Effector CD4-positive, alpha-beta T cell (primary cell): ENCODE measurements at regions not wholly inside any gene's neighbourhood (a gene's known extent, or its start where the extent isn't known, plus 50 kb on each side); places are given as distances from the start of the nearest gene placed in this dataset.
"Not testable (repeated sequence)": the region's sequence is repeated elsewhere in the genome, so short reads cannot be mapped to it uniquely, and the experiment has no call there.

Source experiments
- DNase-seq: peaks from one replicate; pipeline ENCODE4 v3.0.0-alpha.2; 2020

DNA sequence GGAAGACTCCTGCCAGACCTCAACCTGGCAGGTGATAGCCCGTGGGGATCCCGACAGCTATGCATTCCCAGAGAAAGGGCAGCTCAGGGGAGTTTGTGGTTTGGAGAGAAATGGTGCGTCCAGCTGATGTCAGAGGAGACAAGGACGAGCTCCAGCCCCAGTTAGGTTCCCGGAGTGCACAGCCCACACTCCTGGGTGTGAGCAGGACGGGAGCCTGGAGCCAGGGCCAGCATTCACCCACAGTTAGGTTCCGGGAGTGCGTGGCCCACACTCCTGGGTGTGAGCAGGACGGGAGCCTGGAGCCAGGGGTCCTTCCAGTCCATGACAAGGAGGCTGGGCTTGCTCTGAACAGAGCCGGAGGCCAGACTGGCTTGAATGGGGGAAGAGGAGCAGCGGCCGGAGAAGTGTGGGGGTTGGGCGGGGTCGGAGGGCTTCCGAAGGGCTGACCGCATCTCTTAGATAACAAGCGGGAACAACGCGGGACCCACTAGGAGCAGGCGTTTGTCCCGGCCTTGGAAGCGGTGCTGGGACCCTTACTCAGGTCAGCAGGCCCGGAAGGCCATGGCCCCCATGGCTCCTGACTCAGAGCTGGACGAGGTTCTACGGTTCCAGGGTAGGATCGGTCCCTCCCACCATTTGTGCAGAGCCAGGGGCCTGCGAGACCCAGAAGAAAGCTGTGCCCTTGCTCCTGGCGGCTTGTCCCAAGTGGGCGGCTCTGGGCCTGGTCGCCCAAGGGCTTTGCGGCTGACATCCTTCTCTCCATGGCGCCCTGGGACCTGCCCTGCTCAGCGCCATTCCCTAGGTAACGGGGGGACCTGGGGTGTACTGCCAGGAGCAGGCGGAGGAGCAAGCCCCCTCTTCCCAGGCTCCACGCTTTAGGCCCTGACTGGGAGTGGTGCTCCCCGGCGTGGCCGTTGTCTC, 185.6 kb downstream of the RTP5 start:
- no peak for DNase-seq

DNA sequence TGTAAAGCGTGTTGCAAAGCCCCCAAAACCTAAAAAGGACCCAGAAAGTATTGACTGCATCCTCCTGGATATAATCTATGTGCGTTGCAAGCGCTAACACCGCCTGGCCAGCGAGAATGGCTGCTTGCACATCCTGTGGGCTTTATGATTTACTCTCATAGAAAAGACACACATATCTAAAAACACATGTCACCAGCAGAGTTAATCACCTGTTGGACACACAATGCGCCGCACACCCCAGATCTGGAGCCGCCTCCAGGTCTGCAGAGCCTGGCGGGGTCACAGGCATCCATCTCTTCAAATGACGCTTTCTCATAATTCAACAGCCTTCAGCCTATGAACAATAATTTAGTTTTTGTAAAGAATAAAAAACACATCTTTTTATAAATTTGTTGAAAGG, 186.5 kb downstream of the RTP5 start:
- no peak for DNase-seq

GRCh38 chr2:242056785-242057184, 187.3 kb downstream of the RTP5 start:
- no peak for DNase-seq

DNA sequence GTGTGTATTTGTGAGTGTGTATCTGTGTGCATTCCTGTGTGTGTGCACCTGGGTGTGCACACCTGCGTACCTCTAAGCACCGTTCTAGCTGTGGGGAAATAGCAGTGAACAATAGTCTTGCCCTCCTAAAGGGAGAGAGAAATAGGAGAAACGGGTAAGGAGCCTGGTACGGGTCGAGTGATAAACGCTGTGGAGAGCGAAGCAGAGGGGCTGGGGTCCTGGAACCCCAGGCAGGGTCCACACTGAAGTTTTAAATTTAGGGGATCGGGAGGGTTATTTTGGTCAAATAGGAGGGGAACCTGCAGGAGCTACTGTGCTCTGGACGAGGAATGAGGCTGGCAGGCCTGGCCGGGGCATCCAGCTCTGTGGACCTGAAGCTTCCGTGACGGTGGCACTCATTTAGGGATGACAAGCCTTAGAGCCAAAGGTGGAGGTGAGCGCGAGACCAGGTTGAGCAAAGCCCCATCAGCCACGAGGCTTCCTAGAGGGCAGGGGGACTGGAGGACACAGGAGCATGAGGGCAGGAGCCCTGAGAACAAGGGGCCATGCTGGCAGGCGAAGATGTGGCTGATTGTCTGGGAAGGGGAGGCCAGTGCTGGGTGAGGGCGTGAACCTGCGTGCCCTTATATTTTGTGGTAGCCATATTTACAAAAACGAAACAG, 188.0 kb downstream of the RTP5 start:
- no peak for DNase-seq

DNA sequence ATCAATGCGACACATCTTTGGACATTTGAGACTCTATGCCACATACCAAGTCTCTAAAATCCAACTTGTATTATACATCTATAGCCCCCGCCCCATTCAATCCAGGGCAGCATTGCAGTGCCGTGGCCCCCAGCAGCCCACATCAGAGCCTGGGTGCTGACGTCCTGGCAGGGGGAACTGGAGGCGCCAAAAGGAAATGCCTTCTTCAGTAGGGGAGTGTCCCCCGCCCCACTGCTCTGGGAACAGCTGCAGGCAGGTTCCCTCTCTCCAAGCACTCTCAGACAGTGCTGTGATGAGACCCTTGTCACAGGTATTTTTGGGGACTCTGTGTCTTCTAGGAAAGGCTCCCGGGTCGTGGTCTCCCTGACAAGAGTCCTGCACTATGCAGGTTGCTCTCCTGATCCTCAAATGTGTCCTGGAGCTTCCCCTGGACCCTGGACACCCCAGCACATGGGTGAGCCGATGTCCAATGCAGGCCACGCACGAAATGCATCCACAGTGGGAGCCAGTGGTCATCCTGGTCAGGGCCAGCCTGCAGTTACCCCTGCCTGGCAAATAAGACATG, 188.7 kb downstream of the RTP5 start:
- no peak for DNase-seq

- no peak for DNase-seq
These were observed 190.0 kb downstream of the RTP5 start for GRCh38 chr2:242059566-242059965.

DNA sequence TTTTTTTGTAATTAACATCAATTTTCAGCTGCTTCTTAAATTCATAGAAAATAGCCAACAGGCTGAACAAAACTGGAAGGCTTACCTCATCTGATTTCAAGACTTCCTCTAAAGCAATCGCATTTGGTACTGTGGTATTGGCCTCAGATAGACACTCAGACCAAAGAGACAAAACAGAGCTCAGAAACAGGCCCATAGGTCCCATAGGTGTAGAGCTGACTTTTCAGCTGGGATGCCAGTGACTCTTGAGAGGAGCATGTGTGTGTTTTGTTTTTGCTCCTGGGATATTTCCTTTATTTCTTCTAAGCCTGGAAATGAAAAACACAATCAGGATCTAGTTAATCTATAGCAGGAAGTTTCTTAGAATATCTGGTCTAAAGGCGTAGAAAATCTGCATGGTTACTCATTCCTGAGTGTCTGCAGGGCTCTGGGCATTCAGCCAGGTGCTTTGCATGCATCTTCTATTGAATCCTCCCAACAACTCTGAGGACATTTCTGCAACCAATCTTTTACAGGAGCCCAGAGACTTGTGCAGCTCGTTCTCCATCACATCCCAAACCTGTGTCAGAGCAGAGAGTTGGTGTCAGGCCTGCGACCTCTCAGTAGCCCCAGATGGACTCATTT, 190.8 kb downstream of the RTP5 start:
- no peak for DNase-seq

GRCh38 chr2:242061930-242062329, 192.4 kb downstream of the RTP5 start:
- not testable (repeated sequence) for DNase-seq

- no peak for DNase-seq
These were observed 193.9 kb downstream of the RTP5 start for GRCh38 chr2:242063436-242063835.

- no peak for DNase-seq
These were observed 194.3 kb downstream of the RTP5 start for GRCh38 chr2:242063850-242064249.

- DNase-seq, result no peak
These were observed 195.1 kb downstream of the RTP5 start for GRCh38 chr2:242064364-242065250.

DNA sequence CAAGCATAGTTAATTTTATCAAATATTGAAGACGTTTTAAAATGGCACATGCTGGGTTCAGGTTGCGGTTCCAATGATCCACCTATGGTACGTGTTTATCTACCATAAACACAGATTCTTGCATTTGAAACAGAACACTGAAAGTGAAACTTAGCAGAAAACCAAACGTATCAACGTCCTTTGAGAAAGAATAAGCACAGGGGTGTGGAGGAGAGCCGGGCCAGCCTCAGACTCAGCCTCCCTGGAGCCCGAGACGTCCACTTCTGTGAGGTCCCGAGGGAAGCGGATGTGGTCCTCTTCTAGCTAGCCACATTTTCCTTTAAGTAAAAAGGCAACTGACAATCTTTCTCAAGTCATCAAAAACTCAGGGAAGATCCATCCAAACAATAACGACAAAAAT, 195.9 kb downstream of the RTP5 start:
- DNase-seq, result no peak

- DNase-seq, result no peak
These were observed 199.5 kb downstream of the RTP5 start for GRCh38 chr2:242069018-242069417.

GRCh38 chr2:242069938-242070395, 200.4 kb downstream of the RTP5 start:
- not testable (repeated sequence) for DNase-seq

- DNase-seq, result not testable (repeated sequence)
These were observed 201.2 kb downstream of the RTP5 start for GRCh38 chr2:242070726-242071125.

DNA sequence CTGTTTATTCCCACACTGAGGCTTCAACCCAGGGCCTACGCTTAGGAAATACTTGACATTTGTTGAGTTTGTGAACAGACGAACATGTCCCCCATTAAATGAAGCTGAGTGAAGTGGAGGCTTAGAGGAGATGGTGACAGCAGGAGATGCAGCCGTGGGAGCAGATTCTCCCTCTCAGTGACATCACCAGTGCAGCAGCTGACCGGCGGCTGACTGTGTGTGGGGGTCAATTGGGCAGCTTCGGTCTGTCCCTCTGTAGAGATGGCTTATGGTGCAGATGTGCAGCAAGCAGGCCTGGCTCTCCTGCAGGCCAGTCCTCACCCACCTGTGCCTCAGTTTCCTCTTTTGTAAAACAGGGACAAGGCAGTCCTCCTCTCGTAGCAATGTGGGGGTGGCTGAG, 201.8 kb downstream of the RTP5 start:
- not testable (repeated sequence) for DNase-seq

- not testable (repeated sequence) for DNase-seq
These were observed 202.4 kb downstream of the RTP5 start for GRCh38 chr2:242071936-242072335.

- no peak for DNase-seq
These were observed 205.6 kb downstream of the RTP5 start for GRCh38 chr2:242075168-242075567.

GRCh38 chr2:242075696-242076095, 206.2 kb downstream of the RTP5 start:
- no peak for DNase-seq

GRCh38 chr2:242076184-242076583, 206.7 kb downstream of the RTP5 start:
- not testable (repeated sequence) for DNase-seq

GRCh38 chr2:242078426-242078825, 208.9 kb downstream of the RTP5 start:
- not testable (repeated sequence) for DNase-seq

DNA sequence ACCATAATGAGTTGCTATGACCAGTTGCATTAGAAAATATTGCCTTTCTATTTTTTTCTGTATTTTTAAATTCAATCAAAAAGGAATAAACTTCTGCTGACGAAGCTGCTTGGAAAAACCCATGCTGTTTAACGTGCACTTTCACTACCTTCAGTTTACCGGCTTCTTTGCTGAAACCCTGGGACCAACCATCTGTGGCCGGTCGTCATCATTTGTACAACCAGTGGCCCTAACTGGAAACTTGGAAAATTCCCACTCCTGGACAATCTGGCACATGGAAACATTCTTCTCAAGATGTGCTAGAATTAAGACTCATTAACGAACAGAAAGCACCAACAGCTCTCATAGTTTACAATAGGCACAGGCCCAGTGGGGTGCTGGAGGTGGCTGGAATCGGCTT, 210.3 kb downstream of the RTP5 start:
- not testable (repeated sequence) for DNase-seq
